Testis (tissue), 2 donors: ENCODE measurements at regions not wholly inside any gene's neighbourhood (a gene's known extent, or its start where the extent isn't known, plus 50 kb on each side); places are given as distances from the start of the nearest gene placed in this dataset.

Source experiments
- DNase-seq: peaks from one replicate; pipeline ENCODE4 v3.0.0-alpha.2; 2019
- H3K27ac ChIP-seq, 2 donors: fragments of 200-600 bp; sonication (generic); one replicate each; pipeline ENCODE4 v1.5.1; 2019
- H3K27me3 ChIP-seq: fragments of 200-600 bp; sonication (generic); one replicate; pipeline ENCODE4 v1.5.1; 2019
- H3K36me3 ChIP-seq: fragments of 200-600 bp; sonication (generic); one replicate; pipeline ENCODE4 v1.5.1; 2017; ENCODE audit warnings: low read depth; ENCODE audit errors: missing control alignments
- H3K4me1 ChIP-seq: fragments of 200-600 bp; sonication (generic); one replicate; pipeline ENCODE4 v1.5.1; 2019
- H3K4me3 ChIP-seq, 2 donors: fragments of 200-600 bp; sonication (generic); one replicate each; pipeline ENCODE4 v1.5.1; 2017 to 2019
- H3K9me3 ChIP-seq: fragments of 200-600 bp; sonication (generic); one replicate; pipeline ENCODE4 v1.5.1; 2017
- CTCF ChIP-seq, 3 experiments: fragments of 450-650 bp in 2 of 3; fragments of 200-600 bp in 1 of 3; sonication (generic) in 1 of 3; IDR thresholded peaks; one replicate each; pipeline ENCODE4 v1.5.1; 2016 to 2019; ENCODE audit warnings: antibody characterized with exemption in 3 of 3, mild to moderate bottlenecking in 2 of 3, moderate library complexity in 1 of 3
- POLR2A ChIP-seq: fragments of 450-650 bp; IDR thresholded peaks from one replicate; pipeline ENCODE4 v1.6.1; 2017; ENCODE audit warnings: antibody characterized with exemption, mild to moderate bottlenecking, moderate library complexity
- WGBS, 2 donors: methylation state at CpG; one replicate each; pipeline ENCODE4 v1.1.5; 2018; 5-methylcytosine and 5-hydroxymethylcytosine counted together
- intact Hi-C: fragments of 100-400 bp; cut with DNase I; formaldehyde crosslinking; loops from one replicate; pipeline ENCODE4 v1.15.1; 2023; ENCODE audit warnings: low total_unique reads

GRCh38 chr6:22952097-22952496, 382.7 kb downstream of the HDGFL1 start:
- intact Hi-C loops, result no loop called here
- H3K27ac ChIP-seq, result no peak overlapping the region
- no peaks in the 10 kb centered on the region for H3K9me3 ChIP-seq
- no peaks in the 10 kb centered on the region for H3K36me3 ChIP-seq
- H3K27me3 ChIP-seq, result no peaks in the 10 kb centered on the region
- WGBS, 2 donors, result 71 to 72% methylated on average over 4 of the region's 4 CpGs
- TF ChIP-seq CTCF (IDR thresholded peaks at IDR 0.05) (no peak), POLR2A (no peak)
- H3K4me3 ChIP-seq, result no peak overlapping the region
- DNase-seq, result no peak
- H3K4me1 ChIP-seq, result peaks cover 10% of the 10 kb centered on the region

- Histone ChIP-seq H3K4me3 (no peak overlapping the region), H3K4me1 (peaks cover 10% of the 10 kb centered on the region), H3K27me3 (no peaks in the 10 kb centered on the region), H3K9me3 (no peaks in the 10 kb centered on the region), H3K36me3 (no peaks in the 10 kb centered on the region), H3K27ac (peak overlapping the region in 1 of 2 donors; percentile 4)
- TF ChIP-seq POLR2A (no peak), CTCF (IDR thresholded peaks at IDR 0.05) (no peak)
- 33 to 34% methylated on average over 5 of the region's 5 CpGs for WGBS, 2 donors
- intact Hi-C loops, result no loop called here
- DNase-seq, result no peak
Measured at GRCh38 chr6:22954749-22955385, 385.5 kb downstream of the HDGFL1 start.

GRCh38 chr6:22956029-22956681, 386.8 kb downstream of the HDGFL1 start:
- intact Hi-C loops, result no loop called here
- DNase-seq, result no peak
- TF ChIP-seq CTCF (IDR thresholded peaks at IDR 0.05) (no peak), POLR2A (no peak)
- no peaks in the 10 kb centered on the region for H3K9me3 ChIP-seq
- H3K4me3 ChIP-seq, result no peak overlapping the region
- peaks cover 10% of the 10 kb centered on the region for H3K4me1 ChIP-seq
- H3K36me3 ChIP-seq, result no peaks in the 10 kb centered on the region
- H3K27ac ChIP-seq, result no peak overlapping the region
- WGBS, 2 donors, result 25 to 28% methylated on average over 6 of the region's 6 CpGs
- H3K27me3 ChIP-seq, result no peaks in the 10 kb centered on the region

GRCh38 chr6:22958677-22959076, 389.3 kb downstream of the HDGFL1 start:
- intact Hi-C loops, result no loop called here
- 94 to 96% methylated on average over 1 of the region's 1 CpG for WGBS, 2 donors

More at GRCh38 chr6:22958677-22959076, 389.3 kb downstream of the HDGFL1 start:
- H3K27ac ChIP-seq, result no peak overlapping the region
- no peak for TF ChIP-seq CTCF (IDR thresholded peaks at IDR 0.05)
- TF ChIP-seq POLR2A, result no peak
- no peaks in the 10 kb centered on the region for H3K36me3 ChIP-seq
- no peaks in the 10 kb centered on the region for H3K9me3 ChIP-seq
- DNase-seq, result no peak
- H3K4me1 ChIP-seq, result peaks cover 10% of the 10 kb centered on the region
- no peaks in the 10 kb centered on the region for H3K27me3 ChIP-seq
- no peak overlapping the region for H3K4me3 ChIP-seq
